SK-N-SH (cell line): ENCODE measurements at regions not wholly inside any gene's neighbourhood (a gene's known extent, or its start where the extent isn't known, plus 50 kb on each side); places are given as distances from the start of the nearest gene placed in this dataset.

Source experiments
- CTCF ChIA-PET: fragments of 300-600, 350-600 bp; formaldehyde crosslinking; extraction: SDS; loops from one replicate; lab custom pipeline; 2021; lab: Yijun Ruan, JAX
- POLR2A ChIA-PET: fragments of 350-600 bp; sonication (Branson Sonifier 250); formaldehyde crosslinking; extraction: SDS; loops from one replicate; lab custom pipeline; 2020; ENCODE audit warnings: antibody characterized with exemption, inconsistent platforms; lab: Yijun Ruan, JAX
- DNase-seq: peaks from one replicate; pipeline ENCODE4 v3.0.0; 2012
- H2AFZ ChIP-seq: fragments of 200-600 bp; sonication (generic); 2 replicates; pipeline ENCODE4 v1.8.1; 2016; ENCODE audit warnings: antibody characterized with exemption, mild to moderate bottlenecking, low read depth
- H3F3A ChIP-seq: fragments of 200-600 bp; sonication (generic); replicated peaks from 2 replicates; pipeline ENCODE3; 2016; ENCODE audit warnings: antibody characterized with exemption, mild to moderate bottlenecking; ENCODE audit not compliant: insufficient read depth
- H3K27ac ChIP-seq, 2 experiments: fragments of 200-500 bp in 1 of 2; fragments of 200-600 bp in 1 of 2; sonication (Bioruptor generic) in 1 of 2; sonication (generic), shearing (Covaris generic) in 1 of 2; 2 replicates each; pipeline versions ENCODE4 v1.5.1 to v1.6.1; 2014 to 2016; ENCODE audit warnings: low read depth in 2 of 2, inconsistent platforms in 1 of 2, low read length in 1 of 2, mild to moderate bottlenecking in 1 of 2, mixed read lengths in 1 of 2
- H3K27me3 ChIP-seq: fragments of 200-600 bp; sonication (generic), shearing (Covaris generic); 2 replicates; pipeline ENCODE4 v1.6.1; 2016; ENCODE audit warnings: mixed run types; ENCODE audit not compliant: insufficient read depth
- H3K36me3 ChIP-seq, 2 experiments: fragments of 200-500 bp in 1 of 2; fragments of 200-600 bp in 1 of 2; sonication (Bioruptor generic) in 1 of 2; sonication (generic) in 1 of 2; replicated peaks in 1 of 2; 2 replicates each; pipeline versions ENCODE3 to v1.5.1; 2014 to 2016; ENCODE audit warnings: low read length in 1 of 2, mild to moderate bottlenecking in 1 of 2; ENCODE audit not compliant: insufficient read depth in 2 of 2, control insufficient read depth in 1 of 2
- H3K4me1 ChIP-seq, 2 experiments: fragments of 200-500 bp in 1 of 2; fragments of 200-600 bp in 1 of 2; sonication (Bioruptor generic) in 1 of 2; sonication (generic), shearing (Covaris generic) in 1 of 2; 2 replicates each; pipeline versions ENCODE4 v1.5.1 to v1.6.1; 2014 to 2016; ENCODE audit warnings: low read depth in 1 of 2, low read length in 1 of 2, mixed run types in 1 of 2; ENCODE audit not compliant: insufficient read depth in 2 of 2, control insufficient read depth in 1 of 2
- H3K4me2 ChIP-seq: fragments of 200-600 bp; sonication (generic), shearing (Covaris generic); 2 replicates; pipeline ENCODE4 v1.6.1; 2017; ENCODE audit warnings: mixed run types
- H3K4me3 ChIP-seq, 2 experiments: fragments of 200-500 bp in 1 of 2; fragments of 200-600 bp in 1 of 2; sonication (Bioruptor generic) in 1 of 2; sonication (generic), shearing (Covaris generic) in 1 of 2; 2 replicates each; pipeline versions ENCODE4 v1.5.1 to v1.8.1; 2014 to 2016; ENCODE audit warnings: low read depth in 2 of 2, inconsistent platforms in 1 of 2, low read length in 1 of 2, mild to moderate bottlenecking in 1 of 2, mixed read lengths in 1 of 2, moderate library complexity in 1 of 2
- H3K79me2 ChIP-seq: fragments of 200-600 bp; sonication (generic); 2 replicates; pipeline ENCODE4 v1.8.1; 2017; ENCODE audit warnings: mild to moderate bottlenecking; ENCODE audit not compliant: insufficient read depth
- H3K9ac ChIP-seq: fragments of 200-600 bp; sonication (generic); 2 replicates; pipeline ENCODE4 v1.6.1; 2017; ENCODE audit warnings: mixed run types
- H3K9me2 ChIP-seq: fragments of 200-600 bp; sonication (generic); 2 replicates; pipeline ENCODE4 v1.6.1; 2017; ENCODE audit warnings: mixed run types
- H3K9me3 ChIP-seq: fragments of 200-600 bp; sonication (generic); 2 replicates; pipeline ENCODE4 v1.6.1; 2017; ENCODE audit warnings: mixed run types, mild to moderate bottlenecking, moderate library complexity
- H4K20me1 ChIP-seq: fragments of 200-600 bp; sonication (generic); 2 replicates; pipeline ENCODE4 v1.6.1; 2017; ENCODE audit warnings: mild to moderate bottlenecking, mixed run types; ENCODE audit not compliant: insufficient read depth
- ELF1 ChIP-seq: IDR thresholded peaks from 2 replicates; pipeline ENCODE4 v1.4.0; 2012
- EP300 ChIP-seq, 2 experiments: IDR thresholded peaks; 2 replicates each; pipeline versions ENCODE4 v1.4.0 to v1.6.1; 2012; ENCODE audit warnings: borderline replicate concordance in 1 of 2, low read depth in 1 of 2, low read length in 1 of 2
- EZH2phosphoT487 ChIP-seq: fragments of 200-600 bp; sonication (generic); IDR thresholded peaks from 2 replicates; pipeline ENCODE4 v1.6.1; 2017; ENCODE audit warnings: low read depth, mixed run types, mild to moderate bottlenecking, antibody characterized with exemption, moderate library complexity, borderline replicate concordance
- FOSL2 ChIP-seq: IDR thresholded peaks from 2 replicates; pipeline ENCODE4 v1.4.0; 2012; ENCODE audit warnings: low read depth, mild to moderate bottlenecking, moderate library complexity, borderline replicate concordance
- FOXJ3 ChIP-seq: sonication (generic); formaldehyde crosslinking; IDR thresholded peaks from 2 replicates; pipeline ENCODE4 v1.5.1; 2020; ENCODE audit warnings: mild to moderate bottlenecking, missing genetic modification reagents
- FOXM1 ChIP-seq: IDR thresholded peaks from 2 replicates; pipeline ENCODE4 v1.4.0; 2012; ENCODE audit warnings: low read depth, mild to moderate bottlenecking
- GABPA ChIP-seq: IDR thresholded peaks from 2 replicates; pipeline ENCODE4 v1.4.0; 2012; ENCODE audit warnings: low read depth, mild to moderate bottlenecking
- GATA2 ChIP-seq: sonication (generic); formaldehyde crosslinking; IDR thresholded peaks from 2 replicates; pipeline ENCODE4 v1.5.0; 2020; ENCODE audit warnings: mild to moderate bottlenecking, missing genetic modification reagents
- MEF2A ChIP-seq: IDR thresholded peaks from 2 replicates; pipeline ENCODE4 v1.4.0; 2012; ENCODE audit warnings: low read depth, borderline replicate concordance
- MXI1 ChIP-seq: IDR thresholded peaks from 2 replicates; pipeline ENCODE4 v1.6.1; 2012; ENCODE audit warnings: mild to moderate bottlenecking, low read depth, low read length, improper control_type of control experiment
- NFIC ChIP-seq: IDR thresholded peaks from 2 replicates; pipeline ENCODE4 v1.4.0; 2012; ENCODE audit warnings: borderline replicate concordance
- NRF1 ChIP-seq: IDR thresholded peaks from 2 replicates; pipeline ENCODE4 v1.6.1; 2012; ENCODE audit warnings: low read depth, mild to moderate bottlenecking, low read length
- POLR2AphosphoS5 ChIP-seq: IDR thresholded peaks from 2 replicates; pipeline ENCODE4 v1.6.1; 2012; ENCODE audit warnings: low read depth, low read length
- RAD21 ChIP-seq: IDR thresholded peaks from 2 replicates; pipeline ENCODE4 v1.6.1; 2012; ENCODE audit warnings: mild to moderate bottlenecking, low read length
- RCOR1 ChIP-seq: fragments of 150-350 bp; IDR thresholded peaks from 2 replicates; pipeline ENCODE4 v1.6.1; 2017; ENCODE audit warnings: antibody characterized with exemption, low read length
- RFX5 ChIP-seq: IDR thresholded peaks from 2 replicates; pipeline ENCODE4 v1.6.1; 2012; ENCODE audit warnings: mild to moderate bottlenecking, improper control_type of control experiment, low read length
- SIN3A ChIP-seq: IDR thresholded peaks from 2 replicates; pipeline ENCODE4 v1.6.1; 2012; ENCODE audit warnings: low read depth, mild to moderate bottlenecking, low read length, moderate library complexity, borderline replicate concordance
- SMC3 ChIP-seq: IDR thresholded peaks from 2 replicates; pipeline ENCODE4 v1.6.1; 2012; ENCODE audit warnings: low read depth, low read length, improper control_type of control experiment
- TCF12 ChIP-seq: IDR thresholded peaks from 2 replicates; pipeline ENCODE4 v1.4.0; 2012
- YY1 ChIP-seq: IDR thresholded peaks from 2 replicates; pipeline ENCODE4 v1.4.0; 2012; ENCODE audit warnings: low read depth, mild to moderate bottlenecking
- WGBS: methylation state at CpG from one replicate; pipeline ENCODE4 v1.1.6; 2017; ENCODE audit warnings: low lambda C conversion rate; 5-methylcytosine and 5-hydroxymethylcytosine counted together
- TF ChIP-seq, protein P1 (sequence below): IDR thresholded peaks from 2 replicates; pipeline ENCODE4 v1.4.0; 2012; ENCODE audit warnings: low read depth, borderline replicate concordance
- TF ChIP-seq, protein P2 (sequence below): fragments of 150-350 bp; IDR thresholded peaks from 2 replicates; pipeline ENCODE4 v1.6.1; 2017; ENCODE audit warnings: antibody characterized with exemption, low read length, low read depth, borderline replicate concordance
- TF ChIP-seq, protein P3 (sequence below): IDR thresholded peaks from 2 replicates; pipeline ENCODE4 v1.4.0; 2012; ENCODE audit warnings: low read depth
- TF ChIP-seq, protein P4 (sequence below): IDR thresholded peaks from 2 replicates; pipeline ENCODE4; 2012
- TF ChIP-seq, protein P5 (sequence below): fragments of 200-600 bp; sonication (generic); IDR thresholded peaks from 2 replicates; pipeline ENCODE4 v1.6.1; 2017; ENCODE audit warnings: antibody characterized with exemption, mild to moderate bottlenecking, moderate library complexity
- TF ChIP-seq, protein P6 (sequence below): IDR thresholded peaks from 2 replicates; pipeline ENCODE4 v1.6.1; 2012; ENCODE audit warnings: mild to moderate bottlenecking, low read depth, low read length, moderate library complexity

DNA sequence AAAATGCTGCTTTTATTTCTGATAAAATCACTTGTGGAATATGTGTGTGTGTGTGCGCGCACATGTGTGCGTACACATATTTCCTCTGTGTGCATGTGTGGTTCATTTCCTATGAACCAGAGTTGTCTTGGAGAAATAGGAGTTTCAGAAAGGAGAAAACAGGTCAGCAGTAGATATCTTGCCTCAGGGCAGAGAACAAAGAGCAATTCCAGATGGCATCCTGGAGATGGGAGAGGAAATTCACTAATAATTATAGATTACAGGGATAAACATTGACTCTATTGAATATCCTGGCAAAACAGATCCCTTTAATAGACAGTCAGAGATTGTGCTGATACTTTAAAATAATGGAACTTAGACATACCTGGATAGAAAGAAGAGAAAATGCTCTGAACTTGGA, 298.0 kb downstream of the TRIB2 start:
- 73% methylated on average over 3 of the region's 3 CpGs for WGBS
- Histone ChIP-seq H2AFZ (no peak overlapping the region), H3K9me2 (no peaks in the 10 kb centered on the region), H3K27me3 (no peaks in the 10 kb centered on the region; the same call in 1 of the 2 replicates), H3K4me3 (no peak overlapping the region), H3K27ac (peak overlapping the region in 1 of 2 experiments; percentile 62; a peak in 2 of 4 replicates), H4K20me1 (no peaks in the 10 kb centered on the region), H3K79me2 (no peaks in the 10 kb centered on the region), H3K9me3 (no peaks in the 10 kb centered on the region), H3K9ac (no peak overlapping the region), H3K4me1 (peaks cover 0 to 20% of the 10 kb centered on the region in 2 experiments; a peak in 2 of 4 replicates), H3K4me2 (no peak overlapping the region), H3K36me3 (no peaks in the 10 kb centered on the region), H3F3A (no peaks in the 10 kb centered on the region)
- ChIA-PET POLR2A (interaction anchor here (1.0 kb wide), 1 partner anchor 282 kb away, joined by 3 read pairs; no protein-coding TSS in a partner anchor), CTCF (interaction anchor here (0.8 to 5.6 kb wide), 7 partner anchors 8 to 1185 kb away, joined by 3 to 54 read pairs (median 4); partner anchors contain the start of gene TRIB2)
- DNase-seq: peak; percentile 62
- TF ChIP-seq RAD21: peak; percentile 29; the same call in 1 of the 2 replicates
- TF ChIP-seq, protein P1, sequence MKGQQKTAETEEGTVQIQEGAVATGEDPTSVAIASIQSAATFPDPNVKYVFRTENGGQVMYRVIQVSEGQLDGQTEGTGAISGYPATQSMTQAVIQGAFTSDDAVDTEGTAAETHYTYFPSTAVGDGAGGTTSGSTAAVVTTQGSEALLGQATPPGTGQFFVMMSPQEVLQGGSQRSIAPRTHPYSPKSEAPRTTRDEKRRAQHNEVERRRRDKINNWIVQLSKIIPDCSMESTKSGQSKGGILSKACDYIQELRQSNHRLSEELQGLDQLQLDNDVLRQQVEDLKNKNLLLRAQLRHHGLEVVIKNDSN: no peak
- TF ChIP-seq, protein P2, sequence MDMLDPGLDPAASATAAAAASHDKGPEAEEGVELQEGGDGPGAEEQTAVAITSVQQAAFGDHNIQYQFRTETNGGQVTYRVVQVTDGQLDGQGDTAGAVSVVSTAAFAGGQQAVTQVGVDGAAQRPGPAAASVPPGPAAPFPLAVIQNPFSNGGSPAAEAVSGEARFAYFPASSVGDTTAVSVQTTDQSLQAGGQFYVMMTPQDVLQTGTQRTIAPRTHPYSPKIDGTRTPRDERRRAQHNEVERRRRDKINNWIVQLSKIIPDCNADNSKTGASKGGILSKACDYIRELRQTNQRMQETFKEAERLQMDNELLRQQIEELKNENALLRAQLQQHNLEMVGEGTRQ: no peak
- TF ChIP-seq NRF1: no peak
- TF ChIP-seq, protein P3, sequence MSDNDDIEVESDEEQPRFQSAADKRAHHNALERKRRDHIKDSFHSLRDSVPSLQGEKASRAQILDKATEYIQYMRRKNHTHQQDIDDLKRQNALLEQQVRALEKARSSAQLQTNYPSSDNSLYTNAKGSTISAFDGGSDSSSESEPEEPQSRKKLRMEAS: no peak
- TF ChIP-seq ELF1: no peak
- TF ChIP-seq, protein P4, sequence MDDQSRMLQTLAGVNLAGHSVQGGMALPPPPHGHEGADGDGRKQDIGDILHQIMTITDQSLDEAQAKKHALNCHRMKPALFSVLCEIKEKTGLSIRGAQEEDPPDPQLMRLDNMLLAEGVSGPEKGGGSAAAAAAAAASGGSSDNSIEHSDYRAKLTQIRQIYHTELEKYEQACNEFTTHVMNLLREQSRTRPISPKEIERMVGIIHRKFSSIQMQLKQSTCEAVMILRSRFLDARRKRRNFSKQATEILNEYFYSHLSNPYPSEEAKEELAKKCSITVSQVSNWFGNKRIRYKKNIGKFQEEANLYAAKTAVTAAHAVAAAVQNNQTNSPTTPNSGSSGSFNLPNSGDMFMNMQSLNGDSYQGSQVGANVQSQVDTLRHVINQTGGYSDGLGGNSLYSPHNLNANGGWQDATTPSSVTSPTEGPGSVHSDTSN: no peak
- TF ChIP-seq YY1: no peak
- no peak for TF ChIP-seq NFIC
- TF ChIP-seq RFX5: peak; percentile 54; the same call in 1 of the 2 replicates
- peak; percentile 93 for TF ChIP-seq GATA2 (CRISPR knock-in tag)
- peak; percentile 99 for TF ChIP-seq FOXJ3 (CRISPR knock-in tag)
- TF ChIP-seq GABPA: no peak
- peak; percentile 98 for TF ChIP-seq RCOR1
- peak; percentile 69 for TF ChIP-seq TCF12
- no peak for TF ChIP-seq FOXM1
- peak; percentile 11 to 99; a peak in 2 of 4 replicates for TF ChIP-seq EP300 (IDR thresholded peaks at IDR 0.05; ENCODE audit: borderline replicate concordance in 1 of 2, low read depth in 1 of 2, low read length in 1 of 2)
- TF ChIP-seq FOSL2: no peak
- TF ChIP-seq, protein P5, sequence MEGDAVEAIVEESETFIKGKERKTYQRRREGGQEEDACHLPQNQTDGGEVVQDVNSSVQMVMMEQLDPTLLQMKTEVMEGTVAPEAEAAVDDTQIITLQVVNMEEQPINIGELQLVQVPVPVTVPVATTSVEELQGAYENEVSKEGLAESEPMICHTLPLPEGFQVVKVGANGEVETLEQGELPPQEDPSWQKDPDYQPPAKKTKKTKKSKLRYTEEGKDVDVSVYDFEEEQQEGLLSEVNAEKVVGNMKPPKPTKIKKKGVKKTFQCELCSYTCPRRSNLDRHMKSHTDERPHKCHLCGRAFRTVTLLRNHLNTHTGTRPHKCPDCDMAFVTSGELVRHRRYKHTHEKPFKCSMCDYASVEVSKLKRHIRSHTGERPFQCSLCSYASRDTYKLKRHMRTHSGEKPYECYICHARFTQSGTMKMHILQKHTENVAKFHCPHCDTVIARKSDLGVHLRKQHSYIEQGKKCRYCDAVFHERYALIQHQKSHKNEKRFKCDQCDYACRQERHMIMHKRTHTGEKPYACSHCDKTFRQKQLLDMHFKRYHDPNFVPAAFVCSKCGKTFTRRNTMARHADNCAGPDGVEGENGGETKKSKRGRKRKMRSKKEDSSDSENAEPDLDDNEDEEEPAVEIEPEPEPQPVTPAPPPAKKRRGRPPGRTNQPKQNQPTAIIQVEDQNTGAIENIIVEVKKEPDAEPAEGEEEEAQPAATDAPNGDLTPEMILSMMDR: no peak
- peak; percentile 65; the same call in 1 of the 2 replicates for TF ChIP-seq POLR2AphosphoS5
- no peak for TF ChIP-seq SMC3
- TF ChIP-seq MEF2A: no peak
- no peak for TF ChIP-seq SIN3A
- no peak for TF ChIP-seq EZH2phosphoT487
- TF ChIP-seq, protein P6, sequence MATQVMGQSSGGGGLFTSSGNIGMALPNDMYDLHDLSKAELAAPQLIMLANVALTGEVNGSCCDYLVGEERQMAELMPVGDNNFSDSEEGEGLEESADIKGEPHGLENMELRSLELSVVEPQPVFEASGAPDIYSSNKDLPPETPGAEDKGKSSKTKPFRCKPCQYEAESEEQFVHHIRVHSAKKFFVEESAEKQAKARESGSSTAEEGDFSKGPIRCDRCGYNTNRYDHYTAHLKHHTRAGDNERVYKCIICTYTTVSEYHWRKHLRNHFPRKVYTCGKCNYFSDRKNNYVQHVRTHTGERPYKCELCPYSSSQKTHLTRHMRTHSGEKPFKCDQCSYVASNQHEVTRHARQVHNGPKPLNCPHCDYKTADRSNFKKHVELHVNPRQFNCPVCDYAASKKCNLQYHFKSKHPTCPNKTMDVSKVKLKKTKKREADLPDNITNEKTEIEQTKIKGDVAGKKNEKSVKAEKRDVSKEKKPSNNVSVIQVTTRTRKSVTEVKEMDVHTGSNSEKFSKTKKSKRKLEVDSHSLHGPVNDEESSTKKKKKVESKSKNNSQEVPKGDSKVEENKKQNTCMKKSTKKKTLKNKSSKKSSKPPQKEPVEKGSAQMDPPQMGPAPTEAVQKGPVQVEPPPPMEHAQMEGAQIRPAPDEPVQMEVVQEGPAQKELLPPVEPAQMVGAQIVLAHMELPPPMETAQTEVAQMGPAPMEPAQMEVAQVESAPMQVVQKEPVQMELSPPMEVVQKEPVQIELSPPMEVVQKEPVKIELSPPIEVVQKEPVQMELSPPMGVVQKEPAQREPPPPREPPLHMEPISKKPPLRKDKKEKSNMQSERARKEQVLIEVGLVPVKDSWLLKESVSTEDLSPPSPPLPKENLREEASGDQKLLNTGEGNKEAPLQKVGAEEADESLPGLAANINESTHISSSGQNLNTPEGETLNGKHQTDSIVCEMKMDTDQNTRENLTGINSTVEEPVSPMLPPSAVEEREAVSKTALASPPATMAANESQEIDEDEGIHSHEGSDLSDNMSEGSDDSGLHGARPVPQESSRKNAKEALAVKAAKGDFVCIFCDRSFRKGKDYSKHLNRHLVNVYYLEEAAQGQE: no peak
- TF ChIP-seq MXI1: peak; percentile 80; the same call in 1 of the 2 replicates
